IMR-90 (cell line): ENCODE measurements at regions not wholly inside any gene's neighbourhood (a gene's known extent, or its start where the extent isn't known, plus 50 kb on each side); places are given as distances from the start of the nearest gene placed in this dataset.

ENCODE experiments used
- ATAC-seq: fragments of 200-7000 bp; cut with Tn5 transposase; 2 replicates; pipeline ENCODE4 v1.9.1; 2020; ENCODE audit warnings: low read depth, mild to moderate bottlenecking, moderate library complexity
- BruUV-seq: library from RNA; stranded (reverse); fragments of 400-500 nt; replicated peaks from 2 replicates; lab custom pipeline; 2021; lab: Mats Ljungman, UMichigan
- CTCF ChIA-PET: fragments of 300-600 bp; formaldehyde crosslinking; extraction: SDS; loops from one replicate; lab custom pipeline; 2021; ENCODE audit warnings: antibody characterized with exemption; lab: Yijun Ruan, JAX
- POLR2A ChIA-PET: fragments of 300-600 bp; sonication (Branson Sonifier 250); formaldehyde crosslinking; loops from one replicate; lab custom pipeline; 2022; ENCODE audit warnings: antibody characterized with exemption; ENCODE audit not compliant: unreplicated experiment; lab: Charles Lee
- DNase-seq: peaks from one replicate; pipeline ENCODE4 v3.0.0; 2013
- H2AFZ ChIP-seq: replicated peaks from 2 replicates; pipeline ENCODE3; 2013; ENCODE audit warnings: low read length, mild to moderate bottlenecking; ENCODE audit not compliant: poor library complexity
- H2AK5ac ChIP-seq: 2 replicates; pipeline ENCODE4 v1.6.1; 2013; ENCODE audit warnings: low read depth, low read length, inconsistent platforms
- H2AK9ac ChIP-seq: replicated peaks from 2 replicates; pipeline ENCODE3; 2013; ENCODE audit warnings: mild to moderate bottlenecking, low read depth, low read length, moderate library complexity; ENCODE audit not compliant: poor library complexity
- H2BK120ac ChIP-seq: 2 replicates; pipeline ENCODE4 v1.6.1; 2013; ENCODE audit warnings: low read depth, low read length, inconsistent platforms
- H2BK15ac ChIP-seq: 3 replicates; pipeline ENCODE4 v1.6.1; 2013; ENCODE audit warnings: low read depth, low read length, inconsistent platforms
- H2BK20ac ChIP-seq: 2 replicates; pipeline ENCODE4 v1.6.1; 2013; ENCODE audit warnings: low read depth, mild to moderate bottlenecking, inconsistent platforms, low read length, moderate library complexity
- H2BK5ac ChIP-seq: 2 replicates; pipeline ENCODE4 v1.6.1; 2013; ENCODE audit warnings: mild to moderate bottlenecking, low read depth, low read length, inconsistent platforms; ENCODE audit not compliant: poor library complexity, severe bottlenecking
- H3K14ac ChIP-seq: replicated peaks from 2 replicates; pipeline ENCODE4 v1.6.1; 2013; ENCODE audit warnings: low read depth, low read length, inconsistent platforms
- H3K18ac ChIP-seq: 2 replicates; pipeline ENCODE4 v1.6.1; 2013; ENCODE audit warnings: low read depth, low read length, control low read depth
- H3K23ac ChIP-seq: 2 replicates; pipeline ENCODE4 v1.6.1; 2013; ENCODE audit warnings: low read depth, low read length, inconsistent platforms
- H3K27ac ChIP-seq: 2 replicates; pipeline ENCODE4 v1.5.1; 2013; ENCODE audit warnings: mild to moderate bottlenecking, control low read depth, low read length; ENCODE audit not compliant: insufficient read depth
- H3K27me3 ChIP-seq: 2 replicates; pipeline ENCODE4 v1.6.1; 2013; ENCODE audit warnings: low read length; ENCODE audit not compliant: control insufficient read depth, insufficient read depth
- H3K36me3 ChIP-seq: 2 replicates; pipeline ENCODE4 v1.6.1; 2013; ENCODE audit warnings: low read length, mixed read lengths; ENCODE audit not compliant: control insufficient read depth, insufficient read depth
- H3K4ac ChIP-seq: 2 replicates; pipeline ENCODE4 v1.6.1; 2013; ENCODE audit warnings: low read depth, low read length, inconsistent platforms
- H3K4me1 ChIP-seq: 2 replicates; pipeline ENCODE4 v1.6.1; 2013; ENCODE audit warnings: low read length, mixed read lengths; ENCODE audit not compliant: control insufficient read depth, insufficient read depth
- H3K4me2 ChIP-seq: 2 replicates; pipeline ENCODE4 v1.6.1; 2013; ENCODE audit warnings: low read depth, mild to moderate bottlenecking, control low read depth, low read length, moderate library complexity
- H3K4me3 ChIP-seq: 2 replicates; pipeline ENCODE4 v1.5.1; 2013; ENCODE audit warnings: low read depth, mild to moderate bottlenecking, control low read depth, low read length, moderate library complexity; ENCODE audit not compliant: insufficient read depth
- H3K56ac ChIP-seq: 2 replicates; pipeline ENCODE4 v1.6.1; 2013; ENCODE audit warnings: low read length, inconsistent platforms; ENCODE audit not compliant: insufficient read depth; ENCODE audit errors: extremely low read depth
- H3K79me1 ChIP-seq, 2 experiments: 2 replicates each; pipeline ENCODE4 v1.6.1; 2013; ENCODE audit warnings: low read length in 2 of 2, inconsistent platforms in 1 of 2, low read depth in 1 of 2
- H3K9ac ChIP-seq: 2 replicates; pipeline ENCODE4 v1.6.1; 2013; ENCODE audit warnings: low read depth, low read length, control low read depth
- H3K9me1 ChIP-seq: 2 replicates; pipeline ENCODE4 v1.6.1; 2013; ENCODE audit warnings: low read length, inconsistent platforms; ENCODE audit not compliant: insufficient read depth
- H3K9me3 ChIP-seq: 2 replicates; pipeline ENCODE4 v1.6.1; 2013; ENCODE audit warnings: low read length; ENCODE audit not compliant: control insufficient read depth, insufficient read depth
- H4K20me1 ChIP-seq: 2 replicates; pipeline ENCODE4 v1.6.1; 2013; ENCODE audit warnings: low read length, inconsistent platforms; ENCODE audit not compliant: insufficient read depth
- H4K5ac ChIP-seq: 2 replicates; pipeline ENCODE4 v1.6.1; 2013; ENCODE audit warnings: mild to moderate bottlenecking, low read depth, low read length, control low read depth
- H4K8ac ChIP-seq, 2 experiments: 2 replicates each; pipeline ENCODE4 v1.6.1; 2013; ENCODE audit warnings: low read depth in 2 of 2, low read length in 2 of 2, control low read depth in 1 of 2, inconsistent platforms in 1 of 2
- H4K91ac ChIP-seq: 2 replicates; pipeline ENCODE4 v1.6.1; 2013; ENCODE audit warnings: low read depth, low read length, inconsistent platforms; ENCODE audit not compliant: insufficient read depth
- MAFK ChIP-seq: IDR thresholded peaks from 2 replicates; pipeline ENCODE4 v1.6.1; 2012; ENCODE audit warnings: low read depth, low read length, improper control_type of control experiment
- USF2 ChIP-seq: fragments of 150-350 bp; IDR thresholded peaks from 2 replicates; pipeline ENCODE4 v1.6.1; 2017; ENCODE audit warnings: mild to moderate bottlenecking, antibody characterized with exemption, low read length, low read depth
- WGBS, 2 experiments: methylation state at CpG; one replicate each; pipeline versions ENCODE4 v1.1.5 to v1.1.7; 2013; ENCODE audit warnings: missing lambda C conversion rate in 2 of 2; ENCODE audit not compliant: insufficient read length in 1 of 2; ENCODE audit errors: extremely low coverage in 2 of 2; 5-methylcytosine and 5-hydroxymethylcytosine counted together
- dilution Hi-C: fragments of 300-500 bp; cut with HindIII; formaldehyde crosslinking; loops from one replicate; pipeline ENCODE4 v1.14.3; 2018; ENCODE audit warnings: low sequenced_read_pairs; ENCODE audit not compliant: unreplicated experiment
- in situ Hi-C: fragments of 300-500 bp; cut with MboI; formaldehyde crosslinking; loops from 3 replicates; pipeline ENCODE4 v1.14.3; 2019; ENCODE audit warnings: low sequenced_read_pairs, inconsistent platforms, mixed read lengths
- intact Hi-C: fragments of 100-400 bp; cut with micrococcal nuclease; formaldehyde crosslinking; loops from 2 replicates; pipeline ENCODE4 v1.10.0; 2022

- POLR2A ChIA-PET: no interaction called here
- Histone ChIP-seq H4K8ac (no peak overlapping the region), H3K56ac (no peak overlapping the region), H2BK120ac (no peak overlapping the region), H3K18ac (no peak overlapping the region), H3K4me1 (no peaks in the 10 kb centered on the region), H3K36me3 (no peaks in the 10 kb centered on the region), H3K4me3 (no peak overlapping the region), H2AFZ (no peak overlapping the region), H4K5ac (no peak overlapping the region), H3K27me3 (no peaks in the 10 kb centered on the region), H3K27ac (no peak overlapping the region), H3K4me2 (no peak overlapping the region), H4K91ac (no peak overlapping the region), H3K9ac (no peak overlapping the region), H4K20me1 (no peaks in the 10 kb centered on the region), H2BK5ac (no peak overlapping the region), H2AK5ac (no peak overlapping the region), H2BK20ac (no peak overlapping the region), H2AK9ac (no peak overlapping the region), H3K79me1 (no peaks in the 10 kb centered on the region), H3K9me1 (no peaks in the 10 kb centered on the region), H3K4ac (no peak overlapping the region), H3K14ac (no peak overlapping the region), H2BK15ac (no peak overlapping the region), H3K23ac (no peak overlapping the region), H3K9me3 (no peaks in the 10 kb centered on the region)
- intact Hi-C loops (no loop called here), in situ Hi-C loops (no loop called here), dilution Hi-C loops (no loop called here)
- TF ChIP-seq USF2 (no peak), MAFK (peak; percentile 17; the same call in 1 of the 2 replicates)
- CTCF ChIA-PET: no interaction called here
- no TSS peak for BruUV-seq
- no peak for DNase-seq
- no CpG with 5 or more reads among the region's 6 CpGs for WGBS, 2 experiments
- ATAC-seq: no peak
These were observed 413.8 kb upstream of the CD180 start for GRCh38 chr5:67610186-67610912.
